ENCODE measurements at regions not wholly inside any gene's neighbourhood (a gene's known extent, or its start where the extent isn't known, plus 50 kb on each side); places are given as distances from the start of the nearest gene placed in this dataset.

GRCh38 chr6:144480473-144480872, 195.3 kb downstream of the UTRN start:
- TF ChIP-seq CTCF (IDR thresholded peaks at IDR 0.05; ENCODE audit: low read length) (no peak), EZH2 (optimal IDR thresholded peaks at IDR 0.05; ENCODE audit: low read depth, low read length) (no peak)
